GM21825 (cell line): ENCODE measurements at regions not wholly inside any gene's neighbourhood (a gene's known extent, or its start where the extent isn't known, plus 50 kb on each side); places are given as distances from the start of the nearest gene placed in this dataset.

Experiments
- ATAC-seq: cut with Tn5 transposase; IDR thresholded peaks from one replicate; pipeline ENCODE4 v1.9.1; 2021; ENCODE audit warnings: mild to moderate bottlenecking, moderate library complexity; ENCODE audit not compliant: unreplicated experiment

DNA sequence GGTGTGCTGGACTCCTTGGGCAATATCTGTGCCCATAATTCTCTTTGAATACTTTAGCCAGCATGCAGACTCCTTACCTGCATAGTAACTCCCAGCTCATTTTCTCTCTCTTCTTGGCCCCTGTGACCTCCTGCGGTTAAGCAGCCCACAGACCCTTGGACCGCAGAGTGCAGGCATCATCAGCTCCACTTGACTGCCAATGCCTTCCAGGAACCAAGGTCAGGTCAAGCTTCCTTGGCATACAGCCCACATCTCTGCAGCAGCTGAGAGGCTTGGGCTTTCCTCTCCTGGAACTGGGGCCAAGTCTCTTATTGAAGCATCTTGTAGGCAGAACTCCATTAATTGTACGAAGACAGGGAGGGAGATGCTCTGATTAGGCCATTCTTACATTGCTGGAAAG, 130.1 kb upstream of the PIEZO2 start:
- ATAC-seq, result no peak

DNA sequence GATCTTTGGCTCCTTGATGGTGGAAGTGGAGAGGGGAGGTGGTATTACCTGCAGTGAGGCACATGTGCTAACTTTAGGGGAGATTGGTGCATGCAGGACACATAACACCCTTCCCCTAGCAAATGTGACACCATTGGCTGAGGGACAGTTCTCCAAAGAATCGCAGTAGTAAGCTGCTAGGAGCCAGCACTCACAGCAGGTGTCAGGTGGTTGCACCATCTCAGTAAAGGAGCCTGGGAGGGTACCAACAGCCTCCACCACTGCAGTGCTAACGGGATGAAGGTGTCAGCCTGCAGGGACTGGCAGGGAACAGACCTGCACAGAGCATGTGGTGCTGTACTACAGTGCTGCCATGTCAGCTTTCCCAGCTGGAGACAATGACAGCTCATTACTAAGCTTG, 127.3 kb upstream of the PIEZO2 start:
- no peak for ATAC-seq

- no peak for ATAC-seq
Observed at GRCh38 chr18:11274144-11274794, 124.9 kb upstream of the PIEZO2 start.

DNA sequence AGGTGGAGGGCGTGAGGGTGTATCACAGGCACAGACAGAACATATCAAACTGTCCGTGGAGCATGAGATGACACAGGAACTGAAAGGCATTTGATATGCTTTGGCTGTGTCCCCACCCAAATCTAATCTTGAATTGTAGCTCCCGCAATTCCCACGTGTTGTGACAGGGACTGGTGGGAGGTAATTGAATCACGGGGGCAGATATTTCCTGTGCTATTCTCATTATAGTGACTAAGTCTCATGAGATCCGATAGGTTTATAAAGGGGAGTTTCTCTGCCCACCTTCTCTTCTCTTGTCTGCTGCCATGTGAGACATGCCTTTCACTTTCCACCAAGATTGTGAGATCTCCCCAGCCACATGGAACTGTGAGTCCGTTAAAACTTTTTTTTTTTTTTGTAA, 123.1 kb upstream of the PIEZO2 start:
- ATAC-seq, result no peak

DNA sequence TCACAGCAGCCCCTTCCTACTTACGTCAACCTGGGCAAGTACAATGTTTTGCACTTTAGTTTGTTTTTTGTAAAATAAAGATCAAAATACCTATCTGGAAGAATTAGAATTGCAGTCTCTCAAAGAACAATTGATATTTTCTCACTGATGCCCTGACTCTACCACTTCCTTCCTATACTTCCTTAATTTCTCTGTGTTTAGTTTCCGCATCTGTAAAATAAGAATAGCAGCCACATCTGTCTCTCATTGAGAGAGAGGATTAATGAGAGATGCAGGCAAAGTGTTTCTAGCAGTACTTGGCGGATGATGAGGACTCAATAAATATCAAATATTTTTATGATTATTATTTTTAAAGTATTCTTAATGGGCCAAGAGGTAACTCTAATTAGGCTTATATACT, 122.6 kb upstream of the PIEZO2 start:
- ATAC-seq, result no peak

DNA sequence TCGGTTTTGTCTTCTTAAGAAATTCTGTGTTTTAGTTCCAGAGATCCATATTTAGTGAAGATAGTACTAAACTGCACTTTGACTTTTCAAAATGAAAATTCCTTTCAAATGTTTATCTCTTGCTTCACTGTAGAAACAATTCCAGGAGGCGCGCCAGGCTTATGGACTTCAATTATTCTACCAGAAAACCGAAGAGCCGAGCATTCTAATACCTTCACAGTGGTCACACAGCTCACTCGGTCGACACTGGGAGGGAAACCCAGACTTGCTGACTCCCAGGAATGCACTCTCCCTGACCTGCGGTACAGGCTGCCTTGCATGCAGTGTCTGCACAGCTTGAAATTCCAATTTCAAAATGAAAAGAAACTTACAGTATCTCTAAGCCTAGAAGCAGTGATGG, 119.9 kb upstream of the PIEZO2 start:
- no peak for ATAC-seq

GRCh38 chr18:11268741-11269233, 119.4 kb upstream of the PIEZO2 start:
- no peak for ATAC-seq

- no peak for ATAC-seq
Observed at GRCh38 chr18:11268153-11268552, 118.8 kb upstream of the PIEZO2 start.

- ATAC-seq, result no peak
Observed at GRCh38 chr18:11266781-11267480, 117.6 kb upstream of the PIEZO2 start.

GRCh38 chr18:11261486-11261885, 112.1 kb upstream of the PIEZO2 start:
- no peak for ATAC-seq

DNA sequence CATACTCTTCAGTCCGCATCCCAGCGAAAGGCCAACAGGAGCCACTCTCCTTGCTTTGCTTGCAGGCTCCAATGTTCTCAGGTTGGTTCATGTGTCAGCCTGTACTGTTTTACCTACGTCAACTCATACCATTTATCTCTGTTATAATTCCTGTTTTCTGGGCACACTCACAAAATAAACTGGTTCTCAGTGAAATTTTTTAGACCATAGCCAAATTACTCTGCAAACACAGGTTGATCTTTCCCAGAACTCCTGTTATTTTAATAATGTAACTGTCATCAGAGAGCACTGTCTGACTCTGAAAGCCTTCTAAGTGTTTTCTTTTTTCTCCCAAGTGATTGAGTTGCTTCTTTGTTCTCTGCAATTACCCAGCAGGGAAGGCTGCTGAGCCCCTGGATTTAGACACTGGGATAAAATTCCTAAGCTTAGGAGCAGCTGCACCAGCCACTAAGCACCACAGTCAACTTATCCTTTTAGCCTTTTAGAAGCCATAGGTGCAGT, 111.6 kb upstream of the PIEZO2 start:
- ATAC-seq, result no peak

DNA sequence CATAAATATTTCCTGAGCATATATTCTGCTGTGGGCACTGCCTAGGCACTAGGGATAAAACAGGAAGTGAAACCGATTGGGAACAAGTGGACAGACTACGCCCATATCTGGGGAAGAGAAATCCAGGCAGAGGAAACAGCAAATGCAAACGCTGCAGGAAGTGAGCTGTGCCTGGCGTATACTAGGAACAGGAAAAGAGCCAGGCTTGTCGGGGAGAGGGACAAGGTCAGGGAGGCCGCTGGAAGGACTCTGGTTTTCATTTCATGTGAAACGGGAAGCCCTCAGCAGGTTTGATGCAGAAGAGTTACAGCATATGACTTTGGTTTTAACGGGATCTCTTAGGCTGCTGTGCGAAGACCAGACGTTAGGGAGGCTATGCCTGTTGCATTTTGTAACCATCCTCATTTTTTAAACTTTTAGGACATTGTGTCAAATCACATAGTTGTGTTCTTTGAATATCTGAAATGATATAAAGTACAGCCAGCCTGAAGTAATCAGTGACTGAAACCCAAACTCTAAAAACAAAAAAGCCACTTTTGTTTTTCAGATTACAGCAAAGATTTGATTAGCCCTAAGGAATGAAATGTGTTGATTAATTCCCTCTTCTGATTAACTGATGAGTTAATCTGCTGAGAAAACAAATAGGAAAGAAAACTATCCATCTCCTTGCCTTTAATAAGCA, 110.2 kb upstream of the PIEZO2 start:
- no peak for ATAC-seq

DNA sequence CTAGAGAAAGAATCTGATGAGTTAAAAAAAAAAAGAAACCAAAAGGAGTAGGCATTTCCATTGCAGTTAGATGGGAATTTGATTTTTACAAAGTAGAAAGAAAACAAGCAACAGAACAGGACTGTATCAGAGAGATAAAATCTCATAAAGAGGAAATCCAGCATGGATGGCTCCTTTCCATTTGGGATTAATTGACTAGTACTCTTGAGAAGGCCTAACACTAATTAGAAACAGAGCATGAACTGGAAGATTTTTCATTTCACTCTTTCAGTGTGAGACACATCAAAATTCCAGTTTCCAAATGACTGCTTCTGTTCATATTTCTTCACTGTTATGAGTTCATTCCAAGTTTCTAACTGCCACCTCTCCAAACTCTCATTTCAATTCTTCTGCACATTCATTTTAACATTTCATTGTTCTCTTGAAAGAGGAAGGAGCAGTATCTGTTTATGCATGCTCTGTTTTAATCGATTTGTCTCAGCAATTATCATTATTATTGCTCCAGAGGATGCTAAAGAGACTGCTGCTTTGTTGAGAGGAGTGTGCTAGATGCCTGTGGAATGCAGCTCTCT, 108.8 kb upstream of the PIEZO2 start:
- no peak for ATAC-seq

DNA sequence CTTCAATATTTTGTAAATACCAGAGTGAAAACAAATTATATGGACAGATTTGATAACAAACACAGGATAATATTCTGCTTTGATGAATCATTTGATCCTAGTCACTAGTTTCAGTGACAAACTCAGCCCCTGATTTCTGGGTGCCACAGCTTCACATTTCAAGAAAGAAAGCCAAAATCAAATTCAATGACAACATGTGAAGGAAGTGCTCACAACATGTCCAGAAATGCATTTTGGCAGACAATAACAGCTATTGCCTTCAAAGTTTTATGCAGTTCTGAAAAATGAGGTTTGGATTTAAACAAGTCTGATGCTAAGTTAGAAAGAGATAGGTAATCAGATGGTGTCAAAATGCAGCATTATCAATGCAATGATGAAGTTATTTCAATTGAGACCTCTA, 106.9 kb upstream of the PIEZO2 start:
- no peak for ATAC-seq

GRCh38 chr18:11251891-11252270, 102.5 kb upstream of the PIEZO2 start:
- ATAC-seq, result no peak

- ATAC-seq, result no peak
Observed at GRCh38 chr18:11251229-11251890, 102.0 kb upstream of the PIEZO2 start.

DNA sequence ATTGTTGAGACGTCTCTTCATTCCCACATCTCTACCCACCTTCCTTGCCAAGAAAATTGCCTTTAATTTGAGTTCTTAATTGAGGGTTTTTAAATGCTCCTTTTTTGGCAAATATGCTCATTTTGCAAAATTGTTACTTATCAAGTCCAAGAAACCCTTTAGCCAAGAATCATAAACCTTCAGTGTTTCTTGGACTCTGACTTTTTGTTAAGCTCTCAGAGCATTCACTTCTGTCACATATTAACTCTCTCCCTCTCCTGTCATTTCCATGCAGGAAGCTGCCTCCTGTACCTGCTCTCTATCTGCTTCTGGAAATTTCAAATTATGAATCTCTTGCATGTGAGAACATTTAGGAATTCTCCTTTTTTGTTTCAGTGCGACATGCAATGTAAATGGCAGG, 100.0 kb upstream of the PIEZO2 start:
- ATAC-seq, result no peak

GRCh38 chr18:11247381-11247970, 98.1 kb upstream of the PIEZO2 start:
- ATAC-seq, result no peak

- ATAC-seq, result no peak
Observed at GRCh38 chr18:11246495-11247300, 97.3 kb upstream of the PIEZO2 start.

DNA sequence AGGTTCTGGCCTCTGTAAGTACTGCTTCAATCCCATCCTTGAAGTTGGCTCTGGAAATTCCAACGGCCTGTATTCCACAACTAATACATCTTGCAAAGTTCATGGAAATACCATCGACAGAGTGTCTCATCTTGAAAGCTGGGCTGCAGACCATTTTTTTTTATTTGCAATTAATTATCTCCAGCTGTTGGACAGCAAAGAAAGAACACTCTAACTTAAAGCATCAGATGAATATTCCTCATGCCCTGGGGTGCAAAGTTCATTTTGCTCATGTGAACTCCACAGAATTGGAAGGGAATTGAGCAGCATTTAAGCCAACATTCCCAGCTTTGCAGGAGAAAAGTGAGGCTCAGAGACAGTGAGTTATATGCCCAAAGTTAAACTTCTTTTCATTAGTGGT, 96.5 kb upstream of the PIEZO2 start:
- ATAC-seq, result no peak
